ENCODE measurements at regions not wholly inside any gene's neighbourhood (a gene's known extent, or its start where the extent isn't known, plus 50 kb on each side); places are given as distances from the start of the nearest gene placed in this dataset.

- DNase-seq = no peak
Observed at GRCh38 chr6:125498606-125499005, 196.8 kb upstream of the HDDC2 start.

GRCh38 chr6:125499535-125499934 lies 197.8 kb upstream of the HDDC2 start:
- DNase-seq = peak; percentile 85

GRCh38 chr6:125503181-125503580 lies 201.4 kb upstream of the HDDC2 start:
- DNase-seq = no peak

- DNase-seq = peak; percentile 90
Observed at GRCh38 chr6:125507987-125508655, 206.4 kb upstream of the HDDC2 start.

GRCh38 chr6:125508793-125509192 lies 207.0 kb upstream of the HDDC2 start:
- DNase-seq = no peak

- DNase-seq = peak; percentile 65
Observed at GRCh38 chr6:125509477-125509876, 207.7 kb upstream of the HDDC2 start.

- no peak for DNase-seq
Observed at GRCh38 chr6:125510405-125510804, 208.6 kb upstream of the HDDC2 start.

GRCh38 chr6:125511809-125512396 lies 210.1 kb upstream of the HDDC2 start:
- DNase-seq = peak; percentile 27

GRCh38 chr6:125512621-125513020 lies 210.9 kb upstream of the HDDC2 start:
- no peak for DNase-seq

- DNase-seq = no peak
Observed at GRCh38 chr6:125513978-125514377, 212.2 kb upstream of the HDDC2 start.

GRCh38 chr6:125516644-125517043 lies 214.9 kb upstream of the HDDC2 start:
- DNase-seq = no peak

- DNase-seq = no peak
Observed at GRCh38 chr6:125519367-125519766, 217.6 kb upstream of the HDDC2 start.

GRCh38 chr6:125524356-125524755 lies 222.6 kb upstream of the HDDC2 start:
- DNase-seq = no peak

GRCh38 chr6:125526007-125526720 lies 223.3 kb upstream of the HEY2 start:
- no peak for DNase-seq

GRCh38 chr6:125528621-125529041 lies 220.8 kb upstream of the HEY2 start:
- DNase-seq = no peak

GRCh38 chr6:125529061-125529460 lies 220.4 kb upstream of the HEY2 start:
- no peak for DNase-seq

GRCh38 chr6:125533710-125534397 lies 215.6 kb upstream of the HEY2 start:
- no peak for DNase-seq

GRCh38 chr6:125534430-125535263 lies 214.8 kb upstream of the HEY2 start:
- no peak for DNase-seq

- no peak for DNase-seq
Observed at GRCh38 chr6:125537090-125537489, 212.3 kb upstream of the HEY2 start.

GRCh38 chr6:125539892-125540291 lies 209.5 kb upstream of the HEY2 start:
- no peak for DNase-seq

- DNase-seq = no peak
Observed at GRCh38 chr6:125544819-125545218, 204.6 kb upstream of the HEY2 start.

GRCh38 chr6:125546841-125547251 lies 202.6 kb upstream of the HEY2 start:
- DNase-seq = no peak

- no peak for DNase-seq
Observed at GRCh38 chr6:125547381-125547780, 202.1 kb upstream of the HEY2 start.

Measured in NCI-H524 treated with DMSO at 0.1 percent for 48 hours (cell line).